Activated CD4-positive, alpha-beta memory T cell treated with anti-CD3 and anti-CD28 coated beads for 36 hours (primary cell): ENCODE measurements at regions not wholly inside any gene's neighbourhood (a gene's known extent, or its start where the extent isn't known, plus 50 kb on each side); places are given as distances from the start of the nearest gene placed in this dataset.
"Not testable (repeated sequence)": the region's sequence is repeated elsewhere in the genome, so short reads cannot be mapped to it uniquely, and the experiment has no call there.

Experiments used
- CTCF ChIA-PET: fragments of 350-600 bp; sonication (Branson Sonifier 250); formaldehyde crosslinking; loops from one replicate; lab custom pipeline; 2021; ENCODE audit warnings: antibody characterized with exemption, inconsistent platforms; lab: Charles Lee
- POLR2A ChIA-PET: fragments of 350-600 bp; sonication (Branson Sonifier 250); formaldehyde crosslinking; loops from one replicate; lab custom pipeline; 2021; ENCODE audit warnings: antibody characterized with exemption; lab: Charles Lee
- DNase-seq: peaks from one replicate; pipeline ENCODE4 v3.0.0-alpha.2; 2020
- H3K27ac Mint-ChIP-seq: one replicate; pipeline ENCODE4 v1.8.0; 2021; ENCODE audit warnings: mixed read lengths
- H3K27me3 Mint-ChIP-seq: one replicate; pipeline ENCODE4 v1.8.0; 2021; ENCODE audit warnings: mixed read lengths
- H3K36me3 Mint-ChIP-seq: one replicate; pipeline ENCODE4 v1.8.0; 2021; ENCODE audit warnings: mixed read lengths
- H3K4me1 Mint-ChIP-seq: one replicate; pipeline ENCODE4 v1.8.0; 2021; ENCODE audit warnings: low read depth, mixed read lengths
- H3K4me3 Mint-ChIP-seq: one replicate; pipeline ENCODE4 v1.8.0; 2021; ENCODE audit warnings: mild to moderate bottlenecking, mixed read lengths
- H3K9me3 Mint-ChIP-seq: one replicate; pipeline ENCODE4 v1.8.0; 2021; ENCODE audit warnings: mixed read lengths
- intact Hi-C: fragments of 100-400 bp; cut with micrococcal nuclease; formaldehyde crosslinking; loops from one replicate; pipeline ENCODE4 v1.15.1; 2023

- no peak for DNase-seq
- Mint-ChIP-seq H3K9me3 (no peaks in the 10 kb centered on the region), H3K27ac (no peak overlapping the region), H3K4me3 (no peak overlapping the region), H3K36me3 (no peaks in the 10 kb centered on the region), H3K27me3 (peaks cover 4% of the 10 kb centered on the region), H3K4me1 (no peaks in the 10 kb centered on the region)
- POLR2A ChIA-PET: no interaction called here
- CTCF ChIA-PET: no interaction called here
- intact Hi-C loops: no loop called here
Observed at GRCh38 chr10:44573821-44574220, 188.9 kb upstream of the CXCL12 start.

DNA sequence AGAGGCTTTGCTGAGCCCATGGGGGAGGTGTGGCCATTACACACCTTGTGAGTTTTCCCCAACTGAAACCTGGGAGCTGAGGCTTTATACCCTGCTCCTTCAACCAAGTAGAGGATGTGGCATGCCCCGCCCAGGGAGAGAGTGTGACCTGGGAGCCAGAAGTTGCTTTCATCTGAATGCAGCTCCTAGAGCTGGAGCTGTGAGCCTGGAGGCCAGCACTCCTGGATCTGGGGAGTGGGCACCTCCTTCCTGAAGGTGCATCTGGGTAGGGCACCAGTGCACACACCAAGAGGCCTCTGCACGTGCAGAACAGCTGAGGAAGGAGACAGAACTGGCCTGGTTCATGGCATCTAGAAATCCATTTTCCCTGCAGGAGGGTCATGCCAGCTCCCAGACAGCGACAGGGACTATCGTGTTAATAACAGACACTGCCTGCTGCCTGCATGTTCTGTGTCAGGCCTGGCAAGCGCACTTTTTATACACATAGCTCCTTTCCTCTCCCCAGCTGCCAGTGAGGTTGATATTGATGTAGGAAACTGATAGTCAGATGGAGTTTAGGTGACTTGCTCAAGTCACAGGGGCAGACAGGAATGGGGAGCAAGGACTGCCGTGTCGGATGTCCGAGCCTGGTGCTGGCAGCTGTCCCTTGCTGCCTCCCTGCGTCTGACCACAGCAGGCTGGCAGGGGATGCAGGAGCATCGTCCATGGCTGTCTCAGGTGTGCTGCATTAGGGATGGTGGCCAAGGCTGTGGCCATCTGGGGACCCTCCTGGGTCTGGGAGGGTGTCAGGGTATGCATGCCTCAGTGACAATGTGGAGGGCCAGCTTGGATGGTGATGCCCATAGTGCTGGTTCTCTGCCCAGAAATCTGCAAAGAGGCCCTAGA lies 189.9 kb upstream of the CXCL12 start:
- Mint-ChIP-seq H3K4me3 (no peak overlapping the region), H3K4me1 (no peaks in the 10 kb centered on the region), H3K36me3 (no peaks in the 10 kb centered on the region), H3K9me3 (no peaks in the 10 kb centered on the region), H3K27me3 (no peaks in the 10 kb centered on the region), H3K27ac (no peak overlapping the region)
- intact Hi-C loops: no loop called here
- CTCF ChIA-PET: no interaction called here
- POLR2A ChIA-PET: no interaction called here
- DNase-seq: no peak

DNA sequence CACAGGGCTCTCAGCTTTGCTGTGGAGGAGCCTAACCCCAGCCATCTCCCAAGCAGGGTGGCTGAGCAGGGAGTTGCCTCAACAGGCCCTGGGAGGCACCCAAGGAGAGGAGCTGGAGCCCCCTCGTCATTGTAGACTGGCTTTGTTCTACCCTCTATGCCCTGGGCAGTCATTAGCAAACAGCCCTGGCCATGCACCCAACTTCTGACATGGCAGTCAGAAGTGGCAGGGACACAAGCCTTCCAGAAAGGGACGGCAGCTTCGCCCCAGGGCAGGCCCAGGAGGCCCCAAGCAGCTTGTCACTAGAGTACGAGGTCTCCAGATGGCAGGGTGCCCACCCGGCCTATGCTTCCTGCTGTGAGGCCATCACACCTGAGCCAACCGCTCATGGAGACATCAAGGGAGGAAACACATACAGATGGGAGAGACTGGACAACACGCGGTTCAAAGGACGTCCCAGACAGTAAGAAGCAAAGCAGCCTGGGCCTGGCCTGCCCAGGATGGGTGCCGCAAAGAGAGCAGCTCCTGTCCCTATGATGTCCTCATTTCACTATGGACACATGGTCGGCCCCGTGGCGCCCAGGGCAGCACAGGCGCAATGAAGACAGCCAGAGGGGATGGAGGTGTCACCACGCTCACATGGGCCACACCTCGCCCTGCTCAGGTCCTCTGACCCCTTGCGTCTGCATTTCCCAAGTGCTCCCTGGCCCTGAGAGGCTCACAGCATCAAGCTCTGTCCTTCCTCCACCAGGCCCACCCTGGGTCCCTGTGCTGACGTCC lies 190.9 kb upstream of the CXCL12 start:
- Mint-ChIP-seq H3K27me3 (no peaks in the 10 kb centered on the region), H3K4me3 (no peak overlapping the region), H3K36me3 (no peaks in the 10 kb centered on the region), H3K4me1 (no peaks in the 10 kb centered on the region), H3K9me3 (no peaks in the 10 kb centered on the region), H3K27ac (no peak overlapping the region)
- intact Hi-C loops: no loop called here
- DNase-seq: no peak
- CTCF ChIA-PET: no interaction called here
- POLR2A ChIA-PET: no interaction called here

DNA sequence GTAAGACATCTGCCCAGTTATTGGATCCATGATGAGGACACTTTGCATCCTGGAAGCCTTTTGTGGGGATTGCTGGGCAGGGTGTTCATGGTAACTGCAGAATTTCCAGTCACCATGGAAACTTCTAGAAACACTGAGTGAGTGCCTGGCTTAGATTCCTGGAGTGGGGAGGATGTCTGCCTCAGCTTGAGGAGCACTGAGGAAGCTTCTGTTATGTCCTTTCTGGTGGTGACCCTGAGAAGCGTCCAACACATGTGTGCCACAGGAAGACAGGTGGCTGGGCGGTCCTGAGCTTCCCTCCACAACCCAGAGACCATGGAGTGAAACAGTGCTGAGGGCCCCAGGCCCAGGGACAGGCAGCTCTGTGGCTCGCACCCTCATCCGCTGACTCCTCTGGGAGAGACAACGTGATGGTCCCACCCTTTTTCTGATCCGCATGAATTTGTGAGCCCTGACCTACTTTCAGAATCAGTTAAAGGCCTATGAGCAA lies 191.8 kb upstream of the CXCL12 start:
- CTCF ChIA-PET: no interaction called here
- Mint-ChIP-seq H3K27me3 (no peaks in the 10 kb centered on the region), H3K4me3 (no peak overlapping the region), H3K4me1 (no peaks in the 10 kb centered on the region), H3K27ac (no peak overlapping the region), H3K9me3 (no peaks in the 10 kb centered on the region), H3K36me3 (no peaks in the 10 kb centered on the region)
- no peak for DNase-seq
- POLR2A ChIA-PET: no interaction called here
- intact Hi-C loops: no loop called here

DNA sequence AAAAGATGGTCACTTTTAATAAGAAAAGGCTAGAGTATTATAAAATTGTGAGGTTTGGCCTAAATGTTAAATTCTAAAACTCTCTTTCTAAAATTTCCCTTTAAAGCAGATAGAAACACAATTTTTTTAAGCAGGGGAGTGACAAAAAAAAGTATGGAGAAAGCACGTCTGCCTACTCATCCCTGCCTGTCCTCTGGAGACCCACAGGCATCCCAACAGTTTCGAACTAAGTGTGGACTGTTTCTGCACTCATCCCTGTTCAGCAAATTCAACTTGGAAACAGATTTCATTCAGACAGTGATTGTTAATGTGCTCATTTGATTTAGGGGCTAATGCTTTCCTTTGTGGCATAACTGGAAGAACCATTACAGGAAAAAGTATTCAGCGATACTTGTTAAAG lies 192.6 kb upstream of the CXCL12 start:
- H3K27me3 Mint-ChIP-seq: no peaks in the 10 kb centered on the region
- H3K4me3 Mint-ChIP-seq: no peak overlapping the region
- H3K27ac Mint-ChIP-seq: no peak overlapping the region
- no peaks in the 10 kb centered on the region for H3K36me3 Mint-ChIP-seq
- H3K9me3 Mint-ChIP-seq: no peaks in the 10 kb centered on the region
- intact Hi-C loops: no loop called here
- CTCF ChIA-PET: no interaction called here
- DNase-seq: no peak
- POLR2A ChIA-PET: no interaction called here
- H3K4me1 Mint-ChIP-seq: no peaks in the 10 kb centered on the region

- no peaks in the 10 kb centered on the region for H3K36me3 Mint-ChIP-seq
- CTCF ChIA-PET: no interaction called here
Observed at GRCh38 chr10:44578271-44578670, 193.4 kb upstream of the CXCL12 start.

GRCh38 chr10:44578963-44579362 lies 194.1 kb upstream of the CXCL12 start:
- intact Hi-C loops, CTCF ChIA-PET: not testable (repeated sequence)

More at GRCh38 chr10:44578271-44578670, 193.4 kb upstream of the CXCL12 start:
- no peak for DNase-seq
- POLR2A ChIA-PET: no interaction called here
- H3K27ac Mint-ChIP-seq: no peak overlapping the region
- intact Hi-C loops: no loop called here
- H3K4me1 Mint-ChIP-seq: no peaks in the 10 kb centered on the region
- H3K4me3 Mint-ChIP-seq: no peak overlapping the region
- no peaks in the 10 kb centered on the region for H3K27me3 Mint-ChIP-seq
- H3K9me3 Mint-ChIP-seq: no peaks in the 10 kb centered on the region

GRCh38 chr10:44581996-44582395 lies 197.1 kb upstream of the CXCL12 start:
- no peak for DNase-seq
- Mint-ChIP-seq H3K4me3 (no peak overlapping the region), H3K27me3 (no peaks in the 10 kb centered on the region), H3K4me1 (no peaks in the 10 kb centered on the region), H3K27ac (no peak overlapping the region), H3K9me3 (no peaks in the 10 kb centered on the region), H3K36me3 (no peaks in the 10 kb centered on the region)
- intact Hi-C loops: no loop called here
- ChIA-PET POLR2A (no interaction called here), CTCF (no interaction called here)

More at GRCh38 chr10:44578963-44579362, 194.1 kb upstream of the CXCL12 start:
- H3K9me3 Mint-ChIP-seq, H3K36me3 Mint-ChIP-seq, H3K4me1 Mint-ChIP-seq, H3K4me3 Mint-ChIP-seq, DNase-seq, H3K27me3 Mint-ChIP-seq, H3K27ac Mint-ChIP-seq, POLR2A ChIA-PET: not testable (repeated sequence)

- Mint-ChIP-seq H3K27ac (no peak overlapping the region), H3K9me3 (no peaks in the 10 kb centered on the region), H3K27me3 (no peaks in the 10 kb centered on the region), H3K36me3 (no peaks in the 10 kb centered on the region), H3K4me3 (no peak overlapping the region), H3K4me1 (no peaks in the 10 kb centered on the region)
- CTCF ChIA-PET: no interaction called here
- intact Hi-C loops: no loop called here
- POLR2A ChIA-PET: no interaction called here
- DNase-seq: no peak
Observed at GRCh38 chr10:44587488-44588318, 202.8 kb upstream of the CXCL12 start.

- no peak for DNase-seq
- intact Hi-C loops: no loop called here
- no peaks in the 10 kb centered on the region for H3K9me3 Mint-ChIP-seq
- H3K4me1 Mint-ChIP-seq: no peaks in the 10 kb centered on the region
- ChIA-PET CTCF (no interaction called here), POLR2A (no interaction called here)
- H3K4me3 Mint-ChIP-seq: no peak overlapping the region
- no peak overlapping the region for H3K27ac Mint-ChIP-seq
- no peaks in the 10 kb centered on the region for H3K27me3 Mint-ChIP-seq
- H3K36me3 Mint-ChIP-seq: no peaks in the 10 kb centered on the region
Observed at GRCh38 chr10:44589181-44589943, 204.5 kb upstream of the CXCL12 start.

DNA sequence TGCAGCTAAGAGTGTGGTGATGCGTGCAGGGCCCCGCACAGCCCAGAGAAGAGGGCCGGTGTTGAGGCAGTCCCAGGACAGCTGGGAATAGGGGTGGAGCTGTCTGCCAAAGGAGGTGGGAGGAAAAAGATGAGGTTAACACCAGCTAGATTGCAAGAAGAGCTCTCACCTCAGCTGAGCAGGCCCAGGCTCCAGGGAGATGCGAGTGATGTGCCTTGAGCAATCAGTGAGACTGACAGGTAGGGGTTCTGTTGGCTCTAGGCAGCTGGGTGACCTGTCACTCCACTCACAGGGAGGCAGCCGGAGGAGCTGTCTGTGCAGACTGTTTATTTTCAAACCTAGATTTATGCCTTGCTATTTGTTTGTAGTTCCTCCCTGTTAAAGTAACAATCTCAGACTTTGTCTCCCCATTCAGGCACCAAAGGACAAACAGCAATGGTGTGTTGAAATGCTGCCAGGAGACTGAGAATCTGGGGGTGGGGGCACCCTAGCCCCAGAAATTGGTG lies 205.1 kb upstream of the CXCL12 start:
- Mint-ChIP-seq H3K9me3 (no peaks in the 10 kb centered on the region), H3K27me3 (no peaks in the 10 kb centered on the region), H3K4me3 (no peak overlapping the region), H3K4me1 (no peaks in the 10 kb centered on the region), H3K27ac (no peak overlapping the region), H3K36me3 (no peaks in the 10 kb centered on the region)
- CTCF ChIA-PET: no interaction called here
- intact Hi-C loops: no loop called here
- POLR2A ChIA-PET: no interaction called here
- DNase-seq: no peak
